ENCODE measurements at regions not wholly inside any gene's neighbourhood (a gene's known extent, or its start where the extent isn't known, plus 50 kb on each side); places are given as distances from the start of the nearest gene placed in this dataset.
"Not testable (repeated sequence)": the region's sequence is repeated elsewhere in the genome, so short reads cannot be mapped to it uniquely, and the experiment has no call there.

GRCh38 chr1:55298167-55298894, 83.2 kb upstream of the USP24 start:
- Histone ChIP-seq H3K27ac (ENCODE audit: insufficient read depth, low read depth, low read length, poor library complexity, severe bottlenecking) (no peak overlapping the region), H3K4me3 (ENCODE audit: insufficient read depth, low read depth, low read length) (no peak overlapping the region), H3K36me3 (ENCODE audit: control insufficient read depth, insufficient read depth, low read length) (no peaks in the 10 kb centered on the region), H3K27me3 (ENCODE audit: control insufficient read depth, insufficient read depth, low read length, poor library complexity, severe bottlenecking) (no peaks in the 10 kb centered on the region), H3K9me3 (ENCODE audit: control insufficient read depth, low read length) (no peaks in the 10 kb centered on the region), H3K4me1 (ENCODE audit: control insufficient read depth, insufficient read depth, low read length) (peaks cover 7% of the 10 kb centered on the region)
- WGBS, 2 experiments, result 84 to 86% methylated on average over 10 of the region's 10 CpGs

- not testable (repeated sequence) for H3K4me1 ChIP-seq (ENCODE audit: control insufficient read depth, insufficient read depth, low read length); H3K9me3 ChIP-seq (ENCODE audit: control insufficient read depth, low read length); H3K36me3 ChIP-seq (ENCODE audit: control insufficient read depth, insufficient read depth, low read length); H3K4me3 ChIP-seq (ENCODE audit: insufficient read depth, low read depth, low read length); H3K27me3 ChIP-seq (ENCODE audit: control insufficient read depth, insufficient read depth, low read length, poor library complexity, severe bottlenecking); H3K27ac ChIP-seq (ENCODE audit: insufficient read depth, low read depth, low read length, poor library complexity, severe bottlenecking)
- WGBS, 2 experiments, result 94 to 95% methylated on average over 5 of the region's 6 CpGs
These were observed 81.1 kb upstream of the USP24 start for GRCh38 chr1:55296247-55296646.

- Histone ChIP-seq H3K27ac (ENCODE audit: insufficient read depth, low read depth, low read length, poor library complexity, severe bottlenecking) (no peak overlapping the region), H3K4me3 (ENCODE audit: insufficient read depth, low read depth, low read length) (no peak overlapping the region), H3K36me3 (ENCODE audit: control insufficient read depth, insufficient read depth, low read length) (no peaks in the 10 kb centered on the region), H3K9me3 (ENCODE audit: control insufficient read depth, low read length) (no peaks in the 10 kb centered on the region), H3K27me3 (ENCODE audit: control insufficient read depth, insufficient read depth, low read length, poor library complexity, severe bottlenecking) (no peaks in the 10 kb centered on the region), H3K4me1 (ENCODE audit: control insufficient read depth, insufficient read depth, low read length) (no peaks in the 10 kb centered on the region)
- 86 to 88% methylated on average over 5 of the region's 5 CpGs for WGBS, 2 experiments
These were observed 74.5 kb upstream of the USP24 start for GRCh38 chr1:55289614-55290013.

GRCh38 chr1:55289042-55289441, 73.9 kb upstream of the USP24 start:
- H3K27me3 ChIP-seq (ENCODE audit: control insufficient read depth, insufficient read depth, low read length, poor library complexity, severe bottlenecking), result no peaks in the 10 kb centered on the region
- H3K36me3 ChIP-seq (ENCODE audit: control insufficient read depth, insufficient read depth, low read length), result no peaks in the 10 kb centered on the region
- H3K4me1 ChIP-seq (ENCODE audit: control insufficient read depth, insufficient read depth, low read length), result no peaks in the 10 kb centered on the region
- 91 to 94% methylated on average over 7 of the region's 7 CpGs for WGBS, 2 experiments
- H3K4me3 ChIP-seq (ENCODE audit: insufficient read depth, low read depth, low read length), result no peak overlapping the region
- H3K9me3 ChIP-seq (ENCODE audit: control insufficient read depth, low read length), result no peaks in the 10 kb centered on the region
- no peak overlapping the region for H3K27ac ChIP-seq (ENCODE audit: insufficient read depth, low read depth, low read length, poor library complexity, severe bottlenecking)

- H3K27ac ChIP-seq (ENCODE audit: insufficient read depth, low read depth, low read length, poor library complexity, severe bottlenecking), result no peak overlapping the region
- WGBS, 2 experiments, result 92 to 94% methylated on average over 13 of the region's 13 CpGs
- no peaks in the 10 kb centered on the region for H3K27me3 ChIP-seq (ENCODE audit: control insufficient read depth, insufficient read depth, low read length, poor library complexity, severe bottlenecking)
- no peaks in the 10 kb centered on the region for H3K36me3 ChIP-seq (ENCODE audit: control insufficient read depth, insufficient read depth, low read length)
- no peaks in the 10 kb centered on the region for H3K4me1 ChIP-seq (ENCODE audit: control insufficient read depth, insufficient read depth, low read length)
- H3K4me3 ChIP-seq (ENCODE audit: insufficient read depth, low read depth, low read length), result no peak overlapping the region
- H3K9me3 ChIP-seq (ENCODE audit: control insufficient read depth, low read length), result no peaks in the 10 kb centered on the region
These were observed 73.1 kb upstream of the USP24 start for GRCh38 chr1:55288245-55288644.

- Histone ChIP-seq H3K27ac (ENCODE audit: insufficient read depth, low read depth, low read length, poor library complexity, severe bottlenecking) (no peak overlapping the region), H3K27me3 (ENCODE audit: control insufficient read depth, insufficient read depth, low read length, poor library complexity, severe bottlenecking) (no peaks in the 10 kb centered on the region), H3K9me3 (ENCODE audit: control insufficient read depth, low read length) (no peaks in the 10 kb centered on the region), H3K4me1 (ENCODE audit: control insufficient read depth, insufficient read depth, low read length) (no peaks in the 10 kb centered on the region), H3K4me3 (ENCODE audit: insufficient read depth, low read depth, low read length) (no peak overlapping the region), H3K36me3 (ENCODE audit: control insufficient read depth, insufficient read depth, low read length) (no peaks in the 10 kb centered on the region)
- WGBS, 2 experiments, result 83 to 86% methylated on average over 9 of the region's 9 CpGs
These were observed 72.6 kb upstream of the USP24 start for GRCh38 chr1:55287723-55288122.

GRCh38 chr1:55286856-55287602, 71.9 kb upstream of the USP24 start:
- Histone ChIP-seq H3K4me3 (ENCODE audit: insufficient read depth, low read depth, low read length) (no peak overlapping the region), H3K27me3 (ENCODE audit: control insufficient read depth, insufficient read depth, low read length, poor library complexity, severe bottlenecking) (no peaks in the 10 kb centered on the region), H3K27ac (ENCODE audit: insufficient read depth, low read depth, low read length, poor library complexity, severe bottlenecking) (no peak overlapping the region), H3K9me3 (ENCODE audit: control insufficient read depth, low read length) (no peaks in the 10 kb centered on the region), H3K36me3 (ENCODE audit: control insufficient read depth, insufficient read depth, low read length) (no peaks in the 10 kb centered on the region), H3K4me1 (ENCODE audit: control insufficient read depth, insufficient read depth, low read length) (no peaks in the 10 kb centered on the region)
- 91 to 93% methylated on average over 4 to 5 of the region's 5 CpGs for WGBS, 2 experiments

- Histone ChIP-seq H3K27me3 (ENCODE audit: control insufficient read depth, insufficient read depth, low read length, poor library complexity, severe bottlenecking) (no peaks in the 10 kb centered on the region), H3K27ac (ENCODE audit: insufficient read depth, low read depth, low read length, poor library complexity, severe bottlenecking) (no peak overlapping the region), H3K4me3 (ENCODE audit: insufficient read depth, low read depth, low read length) (no peak overlapping the region), H3K4me1 (ENCODE audit: control insufficient read depth, insufficient read depth, low read length) (no peaks in the 10 kb centered on the region), H3K36me3 (ENCODE audit: control insufficient read depth, insufficient read depth, low read length) (no peaks in the 10 kb centered on the region), H3K9me3 (ENCODE audit: control insufficient read depth, low read length) (no peaks in the 10 kb centered on the region)
- WGBS, 2 experiments, result 96 to 97% methylated on average over 2 of the region's 2 CpGs
These were observed 70.7 kb upstream of the USP24 start for GRCh38 chr1:55285834-55286233.

GRCh38 chr1:55284856-55285255, 69.7 kb upstream of the USP24 start:
- Histone ChIP-seq H3K27me3 (ENCODE audit: control insufficient read depth, insufficient read depth, low read length, poor library complexity, severe bottlenecking) (no peaks in the 10 kb centered on the region), H3K4me1 (ENCODE audit: control insufficient read depth, insufficient read depth, low read length) (no peaks in the 10 kb centered on the region), H3K27ac (ENCODE audit: insufficient read depth, low read depth, low read length, poor library complexity, severe bottlenecking) (no peak overlapping the region), H3K9me3 (ENCODE audit: control insufficient read depth, low read length) (no peaks in the 10 kb centered on the region), H3K36me3 (ENCODE audit: control insufficient read depth, insufficient read depth, low read length) (no peaks in the 10 kb centered on the region), H3K4me3 (ENCODE audit: insufficient read depth, low read depth, low read length) (no peak overlapping the region)
- WGBS, 2 experiments, result 71 to 76% methylated on average over 4 of the region's 4 CpGs

GRCh38 chr1:55282058-55282457, 66.9 kb upstream of the USP24 start:
- Histone ChIP-seq H3K4me1 (ENCODE audit: control insufficient read depth, insufficient read depth, low read length) (no peaks in the 10 kb centered on the region), H3K27ac (ENCODE audit: insufficient read depth, low read depth, low read length, poor library complexity, severe bottlenecking) (no peak overlapping the region), H3K9me3 (ENCODE audit: control insufficient read depth, low read length) (no peaks in the 10 kb centered on the region), H3K4me3 (ENCODE audit: insufficient read depth, low read depth, low read length) (no peak overlapping the region), H3K36me3 (ENCODE audit: control insufficient read depth, insufficient read depth, low read length) (no peaks in the 10 kb centered on the region), H3K27me3 (ENCODE audit: control insufficient read depth, insufficient read depth, low read length, poor library complexity, severe bottlenecking) (no peaks in the 10 kb centered on the region)
- WGBS, 2 experiments, result no CpG with 5 or more reads among the region's 1 CpG

All from ectodermal cell (in vitro differentiated cells).